Breast epithelium (tissue), 3 donors: ENCODE measurements at regions not wholly inside any gene's neighbourhood (a gene's known extent, or its start where the extent isn't known, plus 50 kb on each side); places are given as distances from the start of the nearest gene placed in this dataset.

Experiments
- POLR2A ChIP-seq: fragments of 450-650 bp; IDR thresholded peaks from one replicate; pipeline ENCODE4 v1.6.1; 2016; ENCODE audit warnings: antibody characterized with exemption, mild to moderate bottlenecking, moderate library complexity
- TF ChIP-seq, protein P1 (sequence below), 3 donors: fragments of 450-650 bp; IDR thresholded peaks; one replicate each; pipeline ENCODE4 v1.5.1; 2016 to 2017; ENCODE audit warnings: antibody characterized with exemption in 3 of 3, mild to moderate bottlenecking in 3 of 3, moderate library complexity in 3 of 3

DNA sequence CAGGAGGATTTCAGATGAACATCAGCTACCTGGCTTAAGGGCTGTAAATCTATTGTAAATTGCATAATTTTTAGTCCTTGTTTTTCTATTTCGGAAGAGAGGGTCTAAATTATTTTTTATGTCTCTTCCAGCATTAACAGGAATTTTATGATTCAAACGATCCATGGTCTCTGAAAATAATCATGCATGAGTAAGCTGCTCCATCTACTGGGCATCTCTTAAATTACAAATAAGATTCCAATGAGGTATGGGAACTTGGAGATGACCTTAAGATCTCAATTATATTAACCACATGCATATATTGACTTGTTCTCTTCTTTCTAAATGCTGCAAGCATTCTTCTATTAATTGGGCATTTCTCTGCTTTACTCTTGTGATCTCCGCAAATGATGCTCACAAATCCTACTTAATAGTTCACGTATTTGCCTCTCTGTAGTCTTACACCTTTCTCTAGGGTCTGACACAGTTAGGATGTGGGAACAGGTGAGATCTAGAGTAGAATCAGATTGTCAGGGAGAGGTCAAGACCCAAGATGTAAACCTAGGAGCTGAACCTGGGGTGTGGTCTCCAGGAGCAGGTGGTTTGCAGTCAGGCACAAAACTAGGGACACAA lies 86.9 kb downstream of the NUDT12 start:
- TF ChIP-seq, protein P1, sequence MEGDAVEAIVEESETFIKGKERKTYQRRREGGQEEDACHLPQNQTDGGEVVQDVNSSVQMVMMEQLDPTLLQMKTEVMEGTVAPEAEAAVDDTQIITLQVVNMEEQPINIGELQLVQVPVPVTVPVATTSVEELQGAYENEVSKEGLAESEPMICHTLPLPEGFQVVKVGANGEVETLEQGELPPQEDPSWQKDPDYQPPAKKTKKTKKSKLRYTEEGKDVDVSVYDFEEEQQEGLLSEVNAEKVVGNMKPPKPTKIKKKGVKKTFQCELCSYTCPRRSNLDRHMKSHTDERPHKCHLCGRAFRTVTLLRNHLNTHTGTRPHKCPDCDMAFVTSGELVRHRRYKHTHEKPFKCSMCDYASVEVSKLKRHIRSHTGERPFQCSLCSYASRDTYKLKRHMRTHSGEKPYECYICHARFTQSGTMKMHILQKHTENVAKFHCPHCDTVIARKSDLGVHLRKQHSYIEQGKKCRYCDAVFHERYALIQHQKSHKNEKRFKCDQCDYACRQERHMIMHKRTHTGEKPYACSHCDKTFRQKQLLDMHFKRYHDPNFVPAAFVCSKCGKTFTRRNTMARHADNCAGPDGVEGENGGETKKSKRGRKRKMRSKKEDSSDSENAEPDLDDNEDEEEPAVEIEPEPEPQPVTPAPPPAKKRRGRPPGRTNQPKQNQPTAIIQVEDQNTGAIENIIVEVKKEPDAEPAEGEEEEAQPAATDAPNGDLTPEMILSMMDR (IDR thresholded peaks at IDR 0.05), result peak in 2 of 3 donors; percentile 61 to 63
- no peak for TF ChIP-seq POLR2A
